Gastroesophageal sphincter (tissue), 4 donors: ENCODE measurements at regions not wholly inside any gene's neighbourhood (a gene's known extent, or its start where the extent isn't known, plus 50 kb on each side); places are given as distances from the start of the nearest gene placed in this dataset.

Source experiments
- ATAC-seq: fragments of 150-250 bp; one replicate; pipeline ENCODE4 v1.9.1; 2016; ENCODE audit warnings: mild to moderate bottlenecking, moderate library complexity
- H3K27ac ChIP-seq, 4 donors: fragments of 200-600 bp; sonication (generic) in 3 of 4; 1 replicate in 3 of 4; 2 replicates in 1 of 4; pipeline ENCODE4 v1.5.1; 2016 to 2019
- H3K27me3 ChIP-seq: fragments of 200-600 bp; sonication (generic); one replicate; pipeline ENCODE4 v1.5.1; 2019
- H3K36me3 ChIP-seq, 2 donors: fragments of 200-600 bp; sonication (generic); one replicate each; pipeline ENCODE4 v1.5.1; 2019; ENCODE audit warnings: control low read depth in 1 of 2
- H3K4me1 ChIP-seq, 3 donors: fragments of 200-600 bp; sonication (generic); 1 replicate in 2 of 3; 2 replicates in 1 of 3; pipeline ENCODE4 v1.5.1; 2016 to 2019; ENCODE audit warnings: control low read depth in 2 of 3
- H3K4me3 ChIP-seq, 2 donors: fragments of 200-600 bp; sonication (generic); one replicate each; pipeline ENCODE4 v1.5.1; 2019; ENCODE audit warnings: mild to moderate bottlenecking in 1 of 2, moderate library complexity in 1 of 2
- H3K9me3 ChIP-seq, 3 donors: fragments of 200-600 bp; sonication (generic); one replicate each; pipeline ENCODE4 v1.5.1; 2017 to 2019; ENCODE audit warnings: control low read depth in 2 of 3
- EP300 ChIP-seq: sonication (generic); formaldehyde crosslinking; IDR thresholded peaks from one replicate; pipeline ENCODE4 v1.6.1; 2017; ENCODE audit warnings: antibody characterized with exemption, mild to moderate bottlenecking
- POLR2A ChIP-seq, 2 donors: fragments of 450-650 bp; IDR thresholded peaks; one replicate each; pipeline ENCODE4 v1.6.1; 2017; ENCODE audit warnings: antibody characterized with exemption in 2 of 2, mild to moderate bottlenecking in 2 of 2, moderate library complexity in 1 of 2
- POLR2AphosphoS5 ChIP-seq: sonication (generic); formaldehyde crosslinking; IDR thresholded peaks from one replicate; pipeline ENCODE4 v1.6.1; 2017; ENCODE audit warnings: antibody characterized with exemption
- WGBS, 2 donors: methylation state at CpG; one replicate each; pipeline ENCODE4 v1.1.5; 2018; ENCODE audit warnings: low coverage in 1 of 2; 5-methylcytosine and 5-hydroxymethylcytosine counted together
- TF ChIP-seq, protein P1 (sequence below), 4 experiments: fragments of 200-600 bp in 2 of 4; fragments of 450-650 bp in 2 of 4; sonication (generic) in 1 of 4; IDR thresholded peaks; one replicate each; pipeline ENCODE4 v1.5.1; 2017 to 2019; ENCODE audit warnings: antibody characterized with exemption in 4 of 4, mild to moderate bottlenecking in 2 of 4, moderate library complexity in 2 of 4

DNA sequence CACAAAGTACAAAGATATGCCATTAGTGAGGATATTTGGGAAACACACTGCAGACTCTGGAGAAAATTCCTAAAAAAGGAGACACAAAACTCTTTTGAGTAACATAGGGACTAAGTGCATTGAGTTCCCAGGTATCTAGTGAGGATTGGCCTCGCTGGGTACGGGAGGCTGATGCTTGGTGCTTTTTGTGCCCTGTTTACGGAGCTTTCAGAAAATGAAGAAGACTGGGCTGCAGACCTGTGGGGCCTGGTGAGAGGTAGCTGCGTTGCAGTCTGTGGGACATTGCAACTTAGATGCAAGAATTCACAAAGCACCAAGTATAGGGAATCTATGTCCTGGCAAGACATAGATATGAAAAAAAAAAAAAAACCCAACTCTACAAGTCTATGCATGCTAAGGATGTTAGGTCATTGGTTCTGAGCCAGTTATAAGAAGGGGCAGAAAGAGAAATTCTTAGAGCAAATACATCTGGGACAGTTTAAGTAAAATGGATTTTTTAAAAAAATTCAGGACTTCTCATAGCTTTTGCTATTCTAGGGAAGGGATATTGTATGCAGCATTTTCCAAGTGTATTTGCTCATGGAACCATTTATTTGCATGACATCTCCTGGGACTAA is 156.0 kb downstream of the SLC4A3 start:
- Histone ChIP-seq H3K4me3 (no peak overlapping the region), H3K27me3 (no peaks in the 10 kb centered on the region), H3K9me3 (peaks cover 0 to 4% (median 0%) of the 10 kb centered on the region in 3 donors), H3K4me1 (no peaks in the 10 kb centered on the region), H3K36me3 (no peaks in the 10 kb centered on the region), H3K27ac (no peak overlapping the region)
- WGBS, 2 donors: 75 to 80% methylated on average over 3 to 4 of the region's 4 CpGs
- TF ChIP-seq EP300 (no peak), POLR2A (IDR thresholded peaks at IDR 0.05) (no peak), POLR2AphosphoS5 (no peak)
- TF ChIP-seq, protein P1, sequence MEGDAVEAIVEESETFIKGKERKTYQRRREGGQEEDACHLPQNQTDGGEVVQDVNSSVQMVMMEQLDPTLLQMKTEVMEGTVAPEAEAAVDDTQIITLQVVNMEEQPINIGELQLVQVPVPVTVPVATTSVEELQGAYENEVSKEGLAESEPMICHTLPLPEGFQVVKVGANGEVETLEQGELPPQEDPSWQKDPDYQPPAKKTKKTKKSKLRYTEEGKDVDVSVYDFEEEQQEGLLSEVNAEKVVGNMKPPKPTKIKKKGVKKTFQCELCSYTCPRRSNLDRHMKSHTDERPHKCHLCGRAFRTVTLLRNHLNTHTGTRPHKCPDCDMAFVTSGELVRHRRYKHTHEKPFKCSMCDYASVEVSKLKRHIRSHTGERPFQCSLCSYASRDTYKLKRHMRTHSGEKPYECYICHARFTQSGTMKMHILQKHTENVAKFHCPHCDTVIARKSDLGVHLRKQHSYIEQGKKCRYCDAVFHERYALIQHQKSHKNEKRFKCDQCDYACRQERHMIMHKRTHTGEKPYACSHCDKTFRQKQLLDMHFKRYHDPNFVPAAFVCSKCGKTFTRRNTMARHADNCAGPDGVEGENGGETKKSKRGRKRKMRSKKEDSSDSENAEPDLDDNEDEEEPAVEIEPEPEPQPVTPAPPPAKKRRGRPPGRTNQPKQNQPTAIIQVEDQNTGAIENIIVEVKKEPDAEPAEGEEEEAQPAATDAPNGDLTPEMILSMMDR (IDR thresholded peaks at IDR 0.05): no peak
- no peak for ATAC-seq

DNA sequence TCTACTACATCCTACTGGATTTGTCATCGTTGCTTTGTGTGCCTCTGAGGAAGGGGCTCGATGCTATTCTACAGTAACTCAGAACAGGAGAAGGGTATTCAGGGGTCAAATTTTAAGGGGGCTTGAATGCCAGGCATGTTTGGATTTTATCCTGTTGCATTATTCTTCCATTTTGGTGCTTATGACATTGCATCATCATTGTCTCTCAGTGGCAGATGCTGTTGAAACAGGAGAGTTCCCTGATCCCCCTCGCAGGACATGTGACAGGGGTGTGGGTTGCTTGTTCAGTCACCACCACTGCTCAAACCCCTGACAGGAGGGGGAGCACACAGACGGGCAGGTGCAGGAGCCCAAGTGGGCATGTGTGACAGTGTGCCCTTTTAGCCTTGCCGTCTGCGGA is 156.7 kb downstream of the SLC4A3 start:
- WGBS, 2 donors: 85% methylated on average over 5 of the region's 6 CpGs; no CpG with 5 or more reads in 1 of the 2 donors
- Histone ChIP-seq H3K27me3 (no peaks in the 10 kb centered on the region), H3K36me3 (no peaks in the 10 kb centered on the region), H3K4me1 (no peaks in the 10 kb centered on the region), H3K4me3 (no peak overlapping the region), H3K9me3 (peaks cover 0 to 4% (median 0%) of the 10 kb centered on the region in 3 donors), H3K27ac (no peak overlapping the region)
- ATAC-seq: no peak
- no peak for TF ChIP-seq POLR2A (IDR thresholded peaks at IDR 0.05)
- TF ChIP-seq, protein P1 (IDR thresholded peaks at IDR 0.05): no peak
- no peak for TF ChIP-seq EP300
- TF ChIP-seq POLR2AphosphoS5: no peak

- Histone ChIP-seq H3K27ac (no peak overlapping the region), H3K4me3 (no peak overlapping the region), H3K36me3 (no peaks in the 10 kb centered on the region), H3K27me3 (no peaks in the 10 kb centered on the region), H3K9me3 (peaks cover 0 to 5% (median 0%) of the 10 kb centered on the region in 3 donors), H3K4me1 (no peaks in the 10 kb centered on the region)
- ATAC-seq: no peak
- TF ChIP-seq, protein P1 (IDR thresholded peaks at IDR 0.05): no peak
- TF ChIP-seq POLR2AphosphoS5 (no peak), EP300 (no peak), POLR2A (IDR thresholded peaks at IDR 0.05) (no peak)
These were observed 162.0 kb downstream of the SLC4A3 start for GRCh38 chr2:219789476-219789875.

DNA sequence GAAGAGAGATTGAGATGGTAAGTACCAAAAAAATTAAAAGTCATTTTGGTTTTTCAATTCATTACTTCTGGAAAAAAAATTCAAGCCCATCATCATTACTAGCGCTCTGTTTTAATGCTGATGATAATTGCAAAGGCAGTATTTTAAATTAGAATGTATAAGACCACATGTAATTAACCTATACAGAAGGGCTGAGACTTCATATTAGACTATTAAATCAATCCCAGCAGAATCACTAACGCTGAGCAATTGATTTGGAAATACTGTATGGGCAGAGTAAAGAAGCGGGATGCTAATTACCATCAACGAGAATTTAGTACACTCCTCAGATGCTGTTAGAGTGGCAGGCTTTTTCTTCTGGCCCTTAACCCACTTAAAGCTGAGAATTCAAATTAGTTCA is 165.0 kb downstream of the SLC4A3 start:
- ATAC-seq: no peak
- no peak for TF ChIP-seq POLR2AphosphoS5
- no peak for TF ChIP-seq EP300
- TF ChIP-seq, protein P1 (IDR thresholded peaks at IDR 0.05): no peak
- TF ChIP-seq POLR2A (IDR thresholded peaks at IDR 0.05): no peak
- H3K9me3 ChIP-seq: peaks cover 0 to 12% (median 0%) of the 10 kb centered on the region in 3 donors

GRCh38 chr2:219798430-219798829 is 171.0 kb downstream of the SLC4A3 start:
- H3K4me3 ChIP-seq: no peak overlapping the region
- H3K27ac ChIP-seq: no peak overlapping the region
- no peaks in the 10 kb centered on the region for H3K4me1 ChIP-seq
- ATAC-seq: no peak
- no peak for TF ChIP-seq POLR2AphosphoS5
- no peak for TF ChIP-seq POLR2A (IDR thresholded peaks at IDR 0.05)
- no peak for TF ChIP-seq EP300
- TF ChIP-seq, protein P1 (IDR thresholded peaks at IDR 0.05): no peak
- H3K9me3 ChIP-seq: peaks cover 0 to 20% (median 0%) of the 10 kb centered on the region in 3 donors
- WGBS, 2 donors: 83 to 100% methylated on average over 1 to 2 of the region's 2 CpGs
- H3K27me3 ChIP-seq: no peaks in the 10 kb centered on the region
- H3K36me3 ChIP-seq: no peaks in the 10 kb centered on the region

More for the DNA sequence above, 165.0 kb downstream of the SLC4A3 start:
- H3K4me3 ChIP-seq: no peak overlapping the region
- H3K4me1 ChIP-seq: no peaks in the 10 kb centered on the region
- no peaks in the 10 kb centered on the region for H3K27me3 ChIP-seq
- 80 to 84% methylated on average over 2 to 4 of the region's 4 CpGs for WGBS, 2 donors
- H3K36me3 ChIP-seq: no peaks in the 10 kb centered on the region
- no peak overlapping the region for H3K27ac ChIP-seq
